Ovary (tissue), 3 donors: ENCODE measurements at regions not wholly inside any gene's neighbourhood (a gene's known extent, or its start where the extent isn't known, plus 50 kb on each side); places are given as distances from the start of the nearest gene placed in this dataset.

Experiments used
- CTCF ChIP-seq, 3 donors: fragments of 450-650 bp in 2 of 3; fragments of 200-600 bp in 1 of 3; IDR thresholded peaks; one replicate each; pipeline versions ENCODE4 v1.5.1 to v1.8.0; 2016 to 2022; ENCODE audit warnings: antibody characterized with exemption in 3 of 3, mild to moderate bottlenecking in 1 of 3
- POLR2A ChIP-seq: fragments of 450-650 bp; IDR thresholded peaks from one replicate; pipeline ENCODE4 v1.6.1; 2017; ENCODE audit warnings: antibody characterized with exemption, mild to moderate bottlenecking, moderate library complexity
- donor health status: DM: no; HTN: no; CAD: no.

- no peak for TF ChIP-seq POLR2A
- no peak for TF ChIP-seq CTCF (IDR thresholded peaks at IDR 0.05)
Measured at GRCh38 chr1:168386949-168387586, 106.4 kb downstream of the TBX19 start.
